Adrenal gland (tissue), 5 donors: ENCODE measurements at regions not wholly inside any gene's neighbourhood (a gene's known extent, or its start where the extent isn't known, plus 50 kb on each side); places are given as distances from the start of the nearest gene placed in this dataset.

Experiments
- CTCF ChIP-seq, 6 experiments: fragments of 450-650 bp in 4 of 6; fragments of 200-600 bp in 2 of 6; sonication (generic) in 1 of 6; IDR thresholded peaks; 1 replicate in 5 of 6; 2 replicates in 1 of 6; pipeline versions ENCODE4 v1.5.1 to v1.8.0; 2016 to 2021; ENCODE audit warnings: antibody characterized with exemption in 6 of 6, mild to moderate bottlenecking in 2 of 6, moderate library complexity in 1 of 6
- POLR2A ChIP-seq, 2 donors: fragments of 450-650 bp; IDR thresholded peaks; one replicate each; pipeline ENCODE4 v1.6.1; 2017; ENCODE audit warnings: antibody characterized with exemption in 2 of 2, mild to moderate bottlenecking in 2 of 2, moderate library complexity in 1 of 2
- donor health status: DM: no; HTN: no; CAD: no.

- TF ChIP-seq CTCF (IDR thresholded peaks at IDR 0.05) (peak; percentile 45 to 67 (median 60)), POLR2A (IDR thresholded peaks at IDR 0.05) (no peak)
Observed at GRCh38 chr14:34098045-34098984, 147.4 kb upstream of the EGLN3 start.
